Heart left ventricle (tissue), 16 donors: ENCODE measurements at regions not wholly inside any gene's neighbourhood (a gene's known extent, or its start where the extent isn't known, plus 50 kb on each side); places are given as distances from the start of the nearest gene placed in this dataset.

Experiments used
- ATAC-seq, 4 donors: fragments of 200-7000 bp; cut with Tn5 transposase; one replicate each; pipeline ENCODE4 v1.9.1; 2020 to 2022; ENCODE audit warnings: moderate library complexity in 4 of 4, mild to moderate bottlenecking in 3 of 4, moderate number of reproducible peaks in 1 of 4
- DNase-seq, 5 donors: peaks; one replicate each; pipeline ENCODE4 v3.0.0-alpha.2; 2020
- H3K27ac ChIP-seq, 12 donors: fragments of 200-600 bp; sonication (generic) in 4 of 12; one replicate each; pipeline versions ENCODE4 v1.5.0 to v1.8.0; 2016 to 2022; ENCODE audit warnings: mild to moderate bottlenecking in 2 of 12
- H3K27me3 ChIP-seq, 9 donors: fragments of 200-600 bp; sonication (generic) in 2 of 9; one replicate each; pipeline versions ENCODE4 v1.5.1 to v1.8.0; 2016 to 2022; ENCODE audit warnings: mild to moderate bottlenecking in 3 of 9
- H3K36me3 ChIP-seq, 9 donors: fragments of 200-600 bp; sonication (generic) in 2 of 9; one replicate each; pipeline versions ENCODE4 v1.5.0 to v1.8.0; 2018 to 2022; ENCODE audit warnings: mild to moderate bottlenecking in 2 of 9
- H3K4me1 ChIP-seq, 12 donors: fragments of 200-600 bp; sonication (generic) in 4 of 12; one replicate each; pipeline versions ENCODE4 v1.5.0 to v1.8.0; 2016 to 2022; ENCODE audit warnings: mild to moderate bottlenecking in 3 of 12
- H3K4me3 ChIP-seq, 12 donors: fragments of 200-600 bp; sonication (generic) in 4 of 12; one replicate each; pipeline versions ENCODE4 v1.5.0 to v1.8.0; 2017 to 2022; ENCODE audit warnings: mild to moderate bottlenecking in 9 of 12, moderate library complexity in 4 of 12
- H3K9me3 ChIP-seq, 12 donors: fragments of 200-600 bp; sonication (generic) in 4 of 12; one replicate each; pipeline versions ENCODE4 v1.5.0 to v1.8.0; 2016 to 2022; ENCODE audit warnings: mild to moderate bottlenecking in 1 of 12
- CTCF ChIP-seq, 12 donors: fragments of 200-600 bp; sonication (generic) in 4 of 12; IDR thresholded peaks; one replicate each; pipeline versions ENCODE4 v1.5.0 to v1.8.0; 2018 to 2022; ENCODE audit warnings: antibody characterized with exemption in 12 of 12, mild to moderate bottlenecking in 5 of 12
- POLR2A ChIP-seq, 2 donors: fragments of 450-650 bp; IDR thresholded peaks; one replicate each; pipeline ENCODE4 v1.6.1; 2017; ENCODE audit warnings: antibody characterized with exemption in 2 of 2, mild to moderate bottlenecking in 2 of 2, moderate library complexity in 2 of 2
- WGBS, 4 donors: extraction: QIAGEN DNeasy Blood & Tissue Kit in 2 of 4; methylation state at CpG; one replicate each; pipeline versions ENCODE4 v1.1.5 to v1.1.7; 2013 to 2018; 5-methylcytosine and 5-hydroxymethylcytosine counted together
- intact Hi-C, 10 donors: fragments of 100-400 bp; cut with DNase I; formaldehyde crosslinking; loops; one replicate each; pipeline versions ENCODE4 v1.11.1 to v1.14.2; 2022
- donor health status: ischemic (EF 13 %, LVEDD 7.1; RV severe dilation, severe dysfunction).
- donor health status: healthy with polysubstance abuse.
- donor health status: DM: no; HTN: yes; CAD: no.
- donor health status: DM: no; HTN: no; CAD: no.
- donor health status: ischemic (EF 25% LVEDD 6.9; RV normal size, moderate dysfunction).
- donor health status: ischemic (EF 25% LVEDD 5.7; RV mildly dilated, moderate dysfunction).
- donor health status: healthy.
- donor health status: DM: yes; HTN: yes; CAD: no.
- donor health status: ischemic (EF 35%, LVEDD 5.7; RV mildly dilated, moderate dysfunction).
- donor health status: nonischemic (EF 11% LVEDD 7.7; RV severe dilation, severe dysfunction).
- donor health status: DM: yes; HTN: yes; CAD: no.
- donor health status: PGD.
- donor health status: ischemic (EF 29% LVEDD 5.4; RV normal size, mild dysfunction).
- donor health status: nonischemic (EF 23%, LVEDD 6.1; RV moderate dilation, normal function).

GRCh38 chr3:31161889-31162288, 267.4 kb upstream of the GADL1 start:
- DNase-seq (no peak), ATAC-seq (no peak)
- Histone ChIP-seq H3K9me3 (no peaks in the 10 kb centered on the region), H3K27ac (no peak overlapping the region), H3K4me1 (peaks cover 0 to 21% (median 8%) of the 10 kb centered on the region in 12 donors), H3K4me3 (no peak overlapping the region), H3K36me3 (no peaks in the 10 kb centered on the region), H3K27me3 (no peaks in the 10 kb centered on the region)
- TF ChIP-seq POLR2A (IDR thresholded peaks at IDR 0.05) (no peak), CTCF (IDR thresholded peaks at IDR 0.05) (no peak)
- intact Hi-C loops = no loop called here

- no peak overlapping the region for H3K4me3 ChIP-seq
- H3K9me3 ChIP-seq = no peaks in the 10 kb centered on the region
- DNase-seq (no peak), ATAC-seq (no peak)
- WGBS, 4 donors = 86 to 94% (median 90%) methylated on average over 2 of the region's 2 CpGs
- H3K4me1 ChIP-seq = peaks cover 0 to 21% (median 8%) of the 10 kb centered on the region in 12 donors
- intact Hi-C loops = no loop called here
- H3K27ac ChIP-seq = no peak overlapping the region
- TF ChIP-seq CTCF (IDR thresholded peaks at IDR 0.05) (no peak), POLR2A (IDR thresholded peaks at IDR 0.05) (no peak)
- no peaks in the 10 kb centered on the region for H3K27me3 ChIP-seq
- H3K36me3 ChIP-seq = no peaks in the 10 kb centered on the region
Observed at GRCh38 chr3:31164381-31164780, 269.9 kb upstream of the GADL1 start.

GRCh38 chr3:31165399-31165860, 271.0 kb upstream of the GADL1 start:
- Histone ChIP-seq H3K27ac (no peak overlapping the region), H3K4me1 (peaks cover 0 to 21% (median 8%) of the 10 kb centered on the region in 12 donors), H3K4me3 (peak overlapping the region in 3 of 12 donors; percentile 8 to 25 (median 13)), H3K9me3 (no peaks in the 10 kb centered on the region), H3K27me3 (no peaks in the 10 kb centered on the region), H3K36me3 (no peaks in the 10 kb centered on the region)
- intact Hi-C loops = no loop called here
- no peak for DNase-seq
- WGBS, 4 donors = 17 to 36% (median 31%) methylated on average over 8 of the region's 8 CpGs
- TF ChIP-seq CTCF (IDR thresholded peaks at IDR 0.05) (no peak), POLR2A (IDR thresholded peaks at IDR 0.05) (no peak)
- ATAC-seq = peak in 3 of 4 donors; percentile 72 to 88 (median 83)

- DNase-seq (no peak), ATAC-seq (no peak)
- no peak for TF ChIP-seq POLR2A (IDR thresholded peaks at IDR 0.05)
- no peak for TF ChIP-seq CTCF (IDR thresholded peaks at IDR 0.05)
- intact Hi-C loops = no loop called here
- Histone ChIP-seq H3K27me3 (no peaks in the 10 kb centered on the region), H3K27ac (no peak overlapping the region), H3K4me3 (no peak overlapping the region), H3K4me1 (peaks cover 0 to 21% (median 8%) of the 10 kb centered on the region in 12 donors), H3K36me3 (no peaks in the 10 kb centered on the region), H3K9me3 (no peaks in the 10 kb centered on the region)
- 41 to 60% (median 49%) methylated on average over 4 of the region's 4 CpGs for WGBS, 4 donors
Observed at GRCh38 chr3:31166249-31166885, 271.9 kb upstream of the GADL1 start.
